Psoas muscle (tissue), 7 donors: ENCODE measurements at regions not wholly inside any gene's neighbourhood (a gene's known extent, or its start where the extent isn't known, plus 50 kb on each side); places are given as distances from the start of the nearest gene placed in this dataset.

ENCODE experiments used
- ATAC-seq, 4 donors: fragments of 200-7000 bp; cut with Tn5 transposase; one replicate each; pipeline ENCODE4 v1.9.1; 2020; ENCODE audit warnings: moderate library complexity in 3 of 4, mild to moderate bottlenecking in 2 of 4
- DNase-seq, 2 donors: peaks; one replicate each; pipeline ENCODE4 v3.0.0-alpha.2; 2020
- H3K27ac ChIP-seq: fragments of 200-600 bp; one replicate; pipeline ENCODE4 v1.8.0; 2022
- H3K27me3 ChIP-seq, 3 donors: fragments of 200-600 bp in 1 of 3; one replicate each; pipeline versions ENCODE4 v1.6.1 to v1.8.0; 2013 to 2022; ENCODE audit warnings: low read length in 2 of 3, mild to moderate bottlenecking in 2 of 3, moderate library complexity in 1 of 3; ENCODE audit not compliant: insufficient read depth in 3 of 3
- H3K36me3 ChIP-seq, 2 donors: fragments of 200-600 bp in 1 of 2; one replicate each; pipeline versions ENCODE4 v1.6.1 to v1.8.0; 2013 to 2022; ENCODE audit warnings: low read depth in 1 of 2, mild to moderate bottlenecking in 1 of 2, moderate library complexity in 1 of 2; ENCODE audit not compliant: insufficient read depth in 1 of 2
- H3K4me1 ChIP-seq: fragments of 200-600 bp; one replicate; pipeline ENCODE4 v1.8.0; 2022
- H3K4me3 ChIP-seq: fragments of 200-600 bp; one replicate; pipeline ENCODE4 v1.8.0; 2022; ENCODE audit warnings: mild to moderate bottlenecking
- H3K9me3 ChIP-seq: fragments of 200-600 bp; one replicate; pipeline ENCODE4 v1.8.0; 2022
- WGBS, 3 donors: extraction: QIAGEN DNeasy Blood & Tissue Kit; methylation state at CpG; one replicate each; pipeline versions ENCODE4 v1.1.6 to v1.1.7; 2013; 5-methylcytosine and 5-hydroxymethylcytosine counted together
- intact Hi-C, 2 donors: fragments of 100-400 bp; cut with DNase I; formaldehyde crosslinking; loops; one replicate each; pipeline versions ENCODE4 v1.11.0 to v1.14.2; 2022
- TF ChIP-seq, protein P1 (sequence below): fragments of 200-600 bp; IDR thresholded peaks from one replicate; pipeline ENCODE4 v1.8.0; 2022; ENCODE audit warnings: antibody characterized with exemption
- donor health status: healthy with polysubstance abuse.
- donor health status: DM: no; HTN: no; CAD: no; lungs with moderate emphysema.
- donor health status: Bipolar disorder and iron deficiency.
- donor health status: healthy.
- donor health status: DM: yes; HTN: yes; CAD: no.
- donor health status: DM: no; HTN: no; CAD: no.
- donor health status: DM: yes; HTN: yes; CAD: no.

DNA sequence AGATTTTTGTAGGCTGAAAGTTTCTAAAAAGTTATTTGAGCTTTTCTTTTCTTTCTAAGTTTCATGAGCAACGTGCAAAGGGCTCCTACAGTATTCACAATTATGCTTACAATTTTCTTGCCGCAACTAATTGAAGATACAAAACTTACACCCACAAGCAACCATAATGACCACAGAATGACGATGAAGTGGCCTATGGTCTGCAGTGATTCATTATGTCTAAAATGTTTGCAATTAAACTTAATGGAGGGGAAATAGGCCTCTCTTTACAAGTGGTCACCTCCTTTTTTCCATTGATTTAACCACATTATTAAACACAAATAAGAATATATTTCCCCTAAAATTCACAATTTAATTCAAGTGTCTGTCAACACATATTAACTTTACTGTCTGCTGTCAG, 732.6 kb upstream of the FLRT2 start:
- H3K4me1 ChIP-seq, result no peaks in the 10 kb centered on the region
- H3K27me3 ChIP-seq, result no peaks in the 10 kb centered on the region
- H3K4me3 ChIP-seq, result no peak overlapping the region
- intact Hi-C loops, result no loop called here
- no peaks in the 10 kb centered on the region for H3K9me3 ChIP-seq
- WGBS, 3 donors, result 74 to 89% (median 77%) methylated on average over 3 of the region's 3 CpGs
- TF ChIP-seq, protein P1, sequence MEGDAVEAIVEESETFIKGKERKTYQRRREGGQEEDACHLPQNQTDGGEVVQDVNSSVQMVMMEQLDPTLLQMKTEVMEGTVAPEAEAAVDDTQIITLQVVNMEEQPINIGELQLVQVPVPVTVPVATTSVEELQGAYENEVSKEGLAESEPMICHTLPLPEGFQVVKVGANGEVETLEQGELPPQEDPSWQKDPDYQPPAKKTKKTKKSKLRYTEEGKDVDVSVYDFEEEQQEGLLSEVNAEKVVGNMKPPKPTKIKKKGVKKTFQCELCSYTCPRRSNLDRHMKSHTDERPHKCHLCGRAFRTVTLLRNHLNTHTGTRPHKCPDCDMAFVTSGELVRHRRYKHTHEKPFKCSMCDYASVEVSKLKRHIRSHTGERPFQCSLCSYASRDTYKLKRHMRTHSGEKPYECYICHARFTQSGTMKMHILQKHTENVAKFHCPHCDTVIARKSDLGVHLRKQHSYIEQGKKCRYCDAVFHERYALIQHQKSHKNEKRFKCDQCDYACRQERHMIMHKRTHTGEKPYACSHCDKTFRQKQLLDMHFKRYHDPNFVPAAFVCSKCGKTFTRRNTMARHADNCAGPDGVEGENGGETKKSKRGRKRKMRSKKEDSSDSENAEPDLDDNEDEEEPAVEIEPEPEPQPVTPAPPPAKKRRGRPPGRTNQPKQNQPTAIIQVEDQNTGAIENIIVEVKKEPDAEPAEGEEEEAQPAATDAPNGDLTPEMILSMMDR, result no peak
- H3K27ac ChIP-seq, result no peak overlapping the region
- DNase-seq (no peak), ATAC-seq (no peak)
- no peaks in the 10 kb centered on the region for H3K36me3 ChIP-seq

DNA sequence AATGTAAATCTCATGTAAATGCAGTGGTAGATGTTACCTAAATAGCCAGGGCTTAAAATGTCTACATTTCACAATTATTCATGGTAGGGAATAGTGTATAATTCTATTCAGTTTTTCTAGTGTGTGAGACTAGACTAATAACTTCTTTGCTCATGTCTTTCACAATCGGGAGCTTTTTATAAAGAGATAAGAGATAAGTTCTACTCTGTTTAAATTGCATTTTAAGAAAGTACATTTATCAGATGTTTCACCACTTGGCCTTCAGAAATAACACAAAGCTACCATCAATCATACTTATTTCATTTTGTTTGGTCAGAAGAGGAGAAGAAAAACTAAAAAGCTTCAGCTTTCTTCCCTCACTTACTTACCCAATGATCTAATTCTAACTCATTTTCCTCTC, 725.5 kb upstream of the FLRT2 start:
- intact Hi-C loops, result no loop called here
- H3K27me3 ChIP-seq, result no peaks in the 10 kb centered on the region
- no peaks in the 10 kb centered on the region for H3K4me1 ChIP-seq
- H3K27ac ChIP-seq, result no peak overlapping the region
- 82 to 90% (median 88%) methylated on average over 1 of the region's 1 CpG for WGBS, 3 donors
- ATAC-seq (no peak), DNase-seq (no peak)
- TF ChIP-seq, protein P1, result no peak
- H3K9me3 ChIP-seq, result no peaks in the 10 kb centered on the region
- H3K4me3 ChIP-seq, result no peak overlapping the region
- no peaks in the 10 kb centered on the region for H3K36me3 ChIP-seq

DNA sequence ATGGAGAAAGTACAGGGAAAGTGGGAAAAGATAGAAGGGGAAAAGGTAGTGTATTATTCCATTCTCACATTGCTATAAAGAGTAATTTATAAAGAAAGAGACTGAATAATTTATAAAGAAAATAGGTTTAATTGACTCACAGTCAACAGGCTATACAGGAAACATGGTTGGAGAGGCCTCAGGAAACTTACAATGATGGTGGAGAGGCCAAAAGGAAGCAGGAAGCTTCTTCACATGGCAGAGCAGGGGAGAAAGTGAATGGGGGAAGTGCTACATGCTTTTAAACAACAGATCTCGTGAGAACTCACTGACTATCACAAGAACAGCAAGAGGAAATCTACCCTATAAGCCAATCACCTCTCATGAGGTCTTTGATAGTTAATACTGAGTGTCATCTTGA, 725.0 kb upstream of the FLRT2 start:
- intact Hi-C loops, result no loop called here
- ATAC-seq, result no peak
- no peak overlapping the region for H3K4me3 ChIP-seq
- no peaks in the 10 kb centered on the region for H3K27me3 ChIP-seq
- no peaks in the 10 kb centered on the region for H3K4me1 ChIP-seq
- TF ChIP-seq, protein P1, result no peak
- no peak overlapping the region for H3K27ac ChIP-seq
- no peak for DNase-seq
- H3K36me3 ChIP-seq, result no peaks in the 10 kb centered on the region
- WGBS, 3 donors, result 38 to 62% (median 54%) methylated on average over 1 of the region's 1 CpG
- H3K9me3 ChIP-seq, result no peaks in the 10 kb centered on the region

DNA sequence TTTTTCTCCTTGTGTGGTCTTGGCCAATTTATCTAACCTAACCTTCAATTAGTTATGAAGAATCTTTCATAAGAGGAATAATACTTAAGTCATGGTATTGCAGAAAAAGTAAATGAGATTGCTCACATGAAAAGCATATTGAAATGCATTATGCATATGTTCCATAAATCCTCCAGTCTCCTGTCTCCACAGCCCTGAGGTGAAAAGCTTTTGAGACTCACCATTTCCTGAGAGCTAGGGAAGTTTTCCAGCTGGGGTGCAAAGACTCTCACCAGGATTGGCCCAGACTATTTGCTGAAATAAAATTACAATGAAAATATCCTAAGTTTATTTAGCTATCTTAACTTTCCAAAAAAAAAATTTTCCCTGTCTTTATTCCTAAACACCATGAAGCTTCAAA, 723.8 kb upstream of the FLRT2 start:
- Histone ChIP-seq H3K36me3 (no peaks in the 10 kb centered on the region), H3K27ac (no peak overlapping the region), H3K4me3 (no peak overlapping the region), H3K9me3 (no peaks in the 10 kb centered on the region), H3K27me3 (no peaks in the 10 kb centered on the region), H3K4me1 (no peaks in the 10 kb centered on the region)
- ATAC-seq, result no peak
- TF ChIP-seq, protein P1, result no peak
- DNase-seq, result no peak
- intact Hi-C loops, result no loop called here

DNA sequence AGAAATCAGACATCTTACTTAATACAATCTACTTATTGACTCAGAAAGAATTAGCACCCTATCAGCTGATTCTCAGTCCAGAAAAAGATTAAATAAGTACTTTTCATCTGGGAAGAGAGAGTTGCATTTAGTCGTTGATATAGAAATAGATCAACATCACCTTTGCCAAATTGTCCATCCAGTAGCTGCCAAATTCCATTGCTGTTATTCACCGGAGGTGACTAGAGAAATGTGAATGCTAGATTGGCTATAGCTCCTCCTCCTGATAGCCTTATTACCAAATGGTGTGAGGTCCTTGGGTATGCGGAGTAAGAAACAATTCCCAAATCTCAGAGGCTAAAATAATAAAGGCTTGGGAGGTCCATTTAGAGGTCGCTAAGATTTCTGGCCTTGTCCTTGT, 723.3 kb upstream of the FLRT2 start:
- WGBS, 3 donors, result 42 to 51% (median 49%) methylated on average over 4 of the region's 4 CpGs
- H3K9me3 ChIP-seq, result no peaks in the 10 kb centered on the region
- no peak for DNase-seq
- TF ChIP-seq, protein P1, result no peak
- H3K4me1 ChIP-seq, result no peaks in the 10 kb centered on the region
- intact Hi-C loops, result no loop called here
- no peak for ATAC-seq
- no peaks in the 10 kb centered on the region for H3K27me3 ChIP-seq
- no peak overlapping the region for H3K4me3 ChIP-seq
- H3K27ac ChIP-seq, result no peak overlapping the region
- H3K36me3 ChIP-seq, result no peaks in the 10 kb centered on the region
